DMS53 treated with DMSO at 0.1 percent for 48 hours (cell line): ENCODE measurements at regions not wholly inside any gene's neighbourhood (a gene's known extent, or its start where the extent isn't known, plus 50 kb on each side); places are given as distances from the start of the nearest gene placed in this dataset.
A peak's percentile ranks its signal among the peaks of the same experiment; 100 is the strongest.

Source experiments
- DNase-seq: peaks from one replicate; lab custom pipeline; 2025; ENCODE audit not compliant: unreplicated experiment; lab: John Stamatoyannopoulos, UW

DNA sequence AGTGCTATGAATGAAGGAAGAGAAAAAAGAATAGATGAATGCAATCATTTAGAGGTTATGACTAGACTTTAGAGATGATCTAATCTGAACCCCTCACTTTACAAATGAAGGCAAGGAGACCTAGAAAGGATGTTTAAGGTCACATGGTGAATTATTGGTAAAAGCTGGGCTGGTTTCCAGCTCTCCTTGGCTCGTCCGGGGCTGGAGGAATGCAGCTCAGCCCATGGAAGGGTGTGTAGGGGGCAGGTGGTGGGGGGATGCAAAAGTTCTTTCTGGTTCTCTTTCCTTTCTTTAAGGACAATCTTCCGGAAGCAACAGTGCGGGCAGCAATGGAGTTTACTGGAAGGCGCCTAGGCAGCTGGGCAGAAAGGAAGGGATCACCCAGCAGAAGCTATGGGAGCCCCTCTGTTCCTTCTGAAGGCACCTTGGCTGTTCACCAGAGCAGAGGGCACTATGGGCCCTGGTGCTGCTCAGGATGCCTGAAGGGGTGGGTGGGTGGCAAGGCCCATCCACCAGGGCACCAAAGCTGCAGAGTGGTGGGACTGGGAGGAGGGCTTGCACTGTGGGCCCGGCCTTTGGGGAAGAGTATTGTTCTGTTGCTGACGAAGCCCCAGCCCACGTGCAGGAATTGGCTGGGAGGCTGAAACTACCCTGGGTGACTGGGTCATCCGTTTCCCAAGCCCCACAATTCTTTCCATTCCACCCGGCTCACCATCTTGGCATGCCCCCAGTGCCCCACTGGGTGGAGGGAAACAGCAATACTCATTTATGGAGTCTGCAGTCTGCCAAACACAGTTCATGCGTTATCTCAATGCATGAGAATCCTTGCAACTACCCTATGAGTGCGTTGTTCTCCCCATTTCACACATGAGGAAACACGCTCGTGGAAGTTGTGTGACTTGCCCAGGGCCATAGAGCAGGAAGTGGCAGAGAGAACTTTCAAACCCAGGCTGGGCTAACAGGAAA lies 78.2 kb downstream of the IRF2BPL start:
- no peak for DNase-seq

DNA sequence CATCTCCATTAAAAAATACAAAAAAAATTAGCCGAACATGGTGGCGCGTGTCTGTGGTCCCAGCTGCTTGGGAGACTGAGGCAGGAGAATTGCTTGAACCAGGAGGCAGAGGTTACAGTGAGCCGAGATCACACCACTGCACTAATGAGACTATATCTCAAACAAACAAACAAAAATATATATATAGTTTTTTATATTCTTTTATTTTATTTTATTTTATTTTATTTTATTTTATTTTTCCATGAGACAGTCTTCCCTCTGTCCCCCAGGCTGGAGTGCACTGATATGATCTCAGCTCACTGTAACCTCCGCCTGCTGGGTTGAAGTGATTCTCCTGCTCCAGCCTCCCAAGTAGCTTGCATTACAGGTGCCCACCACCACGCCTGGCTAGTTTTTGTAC lies 79.5 kb downstream of the IRF2BPL start:
- no peak for DNase-seq

DNA sequence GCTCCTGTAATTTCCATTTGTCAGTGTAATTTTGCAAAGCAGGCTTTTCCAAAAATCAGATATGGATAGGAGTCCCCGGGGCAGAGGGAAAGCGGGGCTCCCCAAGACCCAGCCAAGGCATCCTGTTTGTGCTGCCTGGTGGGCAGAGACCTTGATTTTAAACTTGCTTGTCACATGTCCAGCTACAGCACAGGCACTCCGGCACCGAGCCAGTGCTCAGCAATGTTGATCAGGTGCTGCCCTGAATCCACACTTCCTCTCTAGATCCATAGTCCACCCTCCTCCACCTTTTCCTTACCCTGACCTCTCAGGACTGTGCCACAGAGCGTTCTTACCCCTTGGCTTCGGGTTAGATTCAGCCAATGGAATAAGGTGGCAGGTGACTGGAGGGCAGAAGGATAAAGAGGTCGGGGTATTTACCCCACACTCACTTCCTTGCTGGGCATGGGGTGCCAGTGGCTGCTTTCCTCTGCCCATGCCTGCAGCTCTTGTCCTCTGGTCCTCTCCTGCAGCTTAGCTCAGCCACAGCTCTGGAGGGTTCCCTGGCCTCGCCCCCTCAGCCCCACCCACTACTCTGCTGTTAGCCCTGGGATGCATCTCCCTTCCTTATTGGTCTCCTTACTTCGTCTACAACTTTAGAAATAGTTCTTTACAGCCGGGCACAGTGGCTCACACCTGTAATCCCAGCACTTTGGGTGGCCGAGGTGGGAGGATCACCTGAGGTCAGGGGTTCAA lies 80.1 kb downstream of the IRF2BPL start:
- DNase-seq = no peak

DNA sequence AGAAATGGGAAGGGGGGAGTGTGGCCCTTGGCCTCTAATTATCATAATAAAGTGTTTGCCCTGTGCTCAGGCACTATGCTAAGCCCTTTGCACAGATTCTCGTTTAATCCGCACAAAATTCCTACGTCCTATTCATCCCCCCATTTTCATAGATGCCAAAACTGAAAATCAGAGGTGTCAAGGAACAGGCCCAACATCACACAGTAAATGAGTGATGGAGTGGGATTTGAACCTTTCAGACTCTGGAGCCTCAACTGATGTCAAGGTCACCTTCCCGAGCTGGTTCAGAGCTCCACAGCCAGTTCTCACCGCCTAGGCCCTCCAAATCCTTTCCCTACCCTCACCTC lies 80.7 kb downstream of the IRF2BPL start:
- DNase-seq = no peak

DNA sequence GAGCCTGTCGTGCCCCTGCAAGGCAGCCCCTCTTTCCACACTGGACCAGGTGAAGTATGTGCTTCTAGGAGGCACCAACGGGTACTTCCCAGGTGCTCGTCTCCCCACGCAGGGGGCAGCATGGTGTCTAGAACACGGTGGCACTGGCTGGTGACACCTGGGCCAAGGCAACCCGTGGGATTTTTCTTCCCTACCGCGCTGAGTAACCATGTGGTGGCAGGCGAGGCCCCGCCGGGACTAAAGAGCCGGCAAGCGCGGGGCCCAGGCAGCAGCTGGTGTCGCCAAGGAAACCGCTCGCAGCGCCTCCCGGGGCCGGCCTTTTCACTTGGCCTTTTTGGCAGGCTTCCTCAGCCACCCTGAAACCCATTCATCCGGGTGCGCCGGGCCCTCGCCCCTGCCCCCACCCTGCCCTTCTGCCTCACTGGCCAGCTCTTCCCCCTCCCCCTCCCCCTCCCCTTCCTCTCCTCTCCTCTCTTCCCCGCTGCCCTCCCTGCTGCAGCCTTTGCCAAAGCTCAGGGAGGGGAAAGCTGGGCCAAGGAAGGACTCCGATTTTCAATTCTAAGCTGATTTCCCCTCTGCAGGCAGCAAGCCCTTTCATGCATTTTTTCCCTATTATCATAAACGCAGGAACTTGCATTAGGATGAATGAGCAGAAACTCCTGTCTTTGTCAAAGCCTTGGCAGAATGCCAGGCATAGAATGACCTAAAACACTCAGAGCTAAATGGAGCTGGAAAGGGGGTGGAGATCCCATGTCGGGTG lies 81.2 kb downstream of the IRF2BPL start:
- peak; percentile 81 for DNase-seq

DNA sequence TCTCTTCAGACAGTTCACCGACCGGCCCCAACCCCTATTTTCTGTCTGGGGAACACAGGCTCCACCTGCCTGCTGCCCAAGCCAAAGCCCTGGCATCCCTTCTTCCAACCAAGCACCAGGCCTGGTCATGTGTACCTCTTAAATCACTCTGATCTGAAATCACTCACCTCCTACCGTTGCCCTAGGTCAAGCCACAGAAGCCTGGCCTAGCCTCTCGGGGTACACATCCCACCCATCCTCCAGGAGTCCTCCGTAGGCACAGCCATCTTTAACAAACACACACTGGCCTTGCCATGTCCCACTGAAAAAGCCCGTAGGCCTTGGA lies 81.8 kb downstream of the IRF2BPL start:
- DNase-seq = no peak

DNA sequence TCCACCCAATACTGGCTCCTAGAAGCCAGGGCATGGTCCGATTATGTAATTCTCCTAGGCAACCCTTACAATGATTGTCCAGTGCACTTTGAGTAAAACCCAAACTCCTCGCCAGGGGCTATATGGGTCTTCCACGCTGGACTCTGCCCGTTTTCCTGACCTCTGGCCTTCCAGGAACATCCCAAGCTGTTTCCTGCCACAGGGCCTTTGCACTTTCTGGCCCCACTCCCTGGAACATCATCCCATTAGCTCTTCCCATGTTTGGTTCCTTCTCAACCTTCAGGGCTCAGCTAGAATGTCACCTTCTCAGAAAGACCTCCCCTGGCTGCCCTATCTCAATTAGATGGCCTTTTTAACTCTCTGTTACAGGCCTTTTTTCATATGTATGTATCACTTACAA lies 85.4 kb downstream of the IRF2BPL start:
- no peak for DNase-seq

DNA sequence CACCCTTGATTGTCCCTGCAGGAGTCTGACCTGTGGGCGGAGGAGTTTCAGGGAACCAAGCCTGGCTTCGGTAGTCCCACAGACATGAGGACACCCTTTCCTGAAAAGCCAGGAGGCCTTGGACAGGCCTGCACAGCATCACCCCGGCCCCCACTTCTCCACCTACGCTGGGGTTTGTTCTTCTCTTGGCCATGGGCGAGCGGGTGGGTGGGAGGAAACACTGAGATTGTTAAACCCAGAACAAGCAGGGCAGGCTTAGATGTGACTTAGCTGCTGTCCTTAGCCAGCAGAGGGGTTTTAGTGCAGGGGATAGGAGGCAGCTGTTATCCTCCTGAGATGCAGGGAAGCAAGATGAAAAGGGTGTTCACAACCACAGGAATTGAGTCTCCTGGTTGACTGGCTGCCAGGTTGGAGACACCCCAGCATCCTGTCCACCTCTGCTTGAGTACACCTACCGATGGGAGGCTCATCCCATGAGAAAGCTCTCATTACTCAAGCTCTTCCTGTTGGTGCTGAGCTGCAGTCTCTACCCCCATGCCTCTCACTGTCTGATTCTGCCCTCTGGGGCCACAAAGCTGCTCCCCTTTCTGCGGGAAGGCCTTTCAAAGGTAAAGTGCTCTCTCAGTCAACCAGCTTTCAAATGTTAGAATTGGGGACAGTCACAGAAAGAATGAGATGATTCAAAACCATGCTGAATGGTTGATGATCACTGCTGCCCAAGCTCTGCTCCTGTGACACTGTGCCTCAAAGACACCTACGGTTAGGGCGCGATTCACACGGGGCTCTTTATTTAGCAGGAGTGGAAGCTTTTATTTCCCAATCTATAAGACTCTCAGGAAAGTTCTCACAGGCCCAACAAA lies 86.3 kb downstream of the IRF2BPL start:
- no peak for DNase-seq

DNA sequence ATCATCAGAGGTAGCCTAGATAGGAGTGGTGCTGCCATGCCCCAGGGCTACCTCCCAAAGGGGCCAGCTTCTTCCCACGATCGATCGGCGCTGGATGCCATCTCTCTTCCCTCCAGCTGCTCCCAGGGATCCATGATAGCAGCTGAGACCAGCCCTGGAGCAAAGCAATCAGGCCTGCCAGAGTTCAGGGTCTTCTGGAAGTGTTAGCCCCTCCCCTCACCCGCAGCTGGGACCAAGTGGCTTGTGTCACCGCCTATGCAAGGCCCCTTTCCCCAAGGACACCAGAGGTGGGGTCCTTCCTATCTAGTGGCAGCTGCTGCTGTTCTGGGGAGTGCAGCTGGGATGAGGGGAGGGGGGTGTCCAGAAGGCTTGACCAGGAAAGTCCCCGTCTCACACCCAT lies 87.0 kb downstream of the IRF2BPL start:
- no peak for DNase-seq

DNA sequence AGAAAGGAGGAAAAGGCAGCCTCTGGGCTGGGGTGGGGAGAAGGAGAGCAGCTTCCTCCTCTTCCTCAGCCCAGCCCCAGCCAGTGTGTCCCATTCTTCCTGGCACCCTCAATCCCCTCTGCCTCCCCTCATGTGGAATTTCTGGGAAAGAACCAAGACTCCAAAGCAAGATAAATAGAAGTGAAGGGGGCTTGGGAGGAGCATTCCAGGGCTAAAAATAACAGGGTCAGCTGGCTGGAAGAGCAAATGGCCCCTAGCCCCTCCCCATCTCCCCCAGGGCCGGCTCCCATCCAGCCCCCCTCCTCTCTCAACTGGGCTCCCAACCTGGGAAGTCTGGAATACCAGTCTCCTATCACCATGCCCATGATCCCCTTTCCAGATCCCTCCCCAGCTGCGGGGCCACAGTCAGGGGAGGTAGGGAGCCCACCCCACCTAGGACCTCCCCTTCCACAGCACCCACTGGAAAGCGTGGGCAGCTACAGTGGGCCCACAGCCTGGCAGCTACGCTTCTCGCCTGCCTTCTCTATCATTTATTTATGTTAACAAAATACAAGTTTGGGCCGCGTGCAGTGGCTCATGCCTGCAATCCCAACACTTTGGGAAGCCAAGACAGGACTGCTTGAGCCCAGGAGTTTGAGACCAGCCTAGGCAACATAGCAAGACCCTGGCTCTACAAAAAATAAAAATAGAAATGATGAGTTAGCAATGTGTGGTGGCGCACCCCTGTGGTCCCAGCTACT lies 88.3 kb downstream of the IRF2BPL start:
- no peak for DNase-seq

DNA sequence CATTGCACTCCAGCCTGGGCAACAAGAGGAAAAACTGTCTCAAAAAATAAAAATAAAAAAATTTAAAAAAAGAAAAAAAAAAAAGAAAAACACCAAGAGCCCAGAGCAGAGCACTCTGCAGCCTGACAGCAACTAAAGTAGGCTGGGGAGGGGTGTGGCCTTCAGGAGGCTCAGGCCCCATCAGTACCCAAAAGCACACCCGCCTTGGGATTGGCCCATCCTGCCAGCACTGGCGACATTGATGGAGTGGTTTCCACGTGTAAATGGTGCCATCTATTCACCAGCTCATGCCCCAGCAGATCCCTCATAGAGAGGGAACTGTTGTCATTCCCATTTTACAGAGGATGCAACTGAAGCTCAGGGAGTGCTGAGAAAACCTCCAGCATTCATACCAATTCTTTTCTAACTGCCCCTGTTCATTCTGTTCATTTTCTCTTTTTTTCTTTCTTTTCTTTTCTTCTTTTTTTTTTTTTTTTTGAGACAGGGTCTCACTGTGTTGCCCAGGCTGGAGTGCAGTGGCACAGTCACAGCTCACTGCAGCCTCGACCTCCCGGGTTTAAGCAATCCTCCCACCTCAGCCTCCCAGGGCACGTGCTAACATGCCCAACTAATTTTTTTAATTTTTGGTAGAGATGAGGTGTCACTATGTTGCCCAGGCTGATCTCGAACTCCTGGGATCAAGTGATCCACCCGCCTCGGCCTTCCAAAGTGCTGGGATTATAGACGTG lies 89.3 kb downstream of the IRF2BPL start:
- no peak for DNase-seq

DNA sequence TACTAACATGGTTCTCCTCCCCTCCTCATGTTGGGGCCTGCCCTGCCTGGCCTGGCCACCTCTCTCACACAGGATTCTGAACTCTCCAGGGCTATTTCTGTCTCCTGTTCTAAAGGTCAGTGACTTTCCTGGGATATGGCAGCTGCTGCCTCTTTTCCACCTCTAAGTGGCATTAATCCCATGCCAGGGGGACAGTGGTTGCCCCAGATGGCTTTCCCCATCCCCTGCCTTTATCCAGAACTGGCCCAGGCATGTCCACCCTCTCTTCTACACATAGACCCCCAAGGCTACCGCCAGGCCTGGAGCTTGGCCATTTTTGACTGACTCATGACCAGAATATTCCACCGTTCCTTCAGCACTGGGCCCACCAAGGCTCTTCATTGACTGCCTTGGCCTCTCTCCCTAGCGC lies 90.4 kb downstream of the IRF2BPL start:
- no peak for DNase-seq

DNA sequence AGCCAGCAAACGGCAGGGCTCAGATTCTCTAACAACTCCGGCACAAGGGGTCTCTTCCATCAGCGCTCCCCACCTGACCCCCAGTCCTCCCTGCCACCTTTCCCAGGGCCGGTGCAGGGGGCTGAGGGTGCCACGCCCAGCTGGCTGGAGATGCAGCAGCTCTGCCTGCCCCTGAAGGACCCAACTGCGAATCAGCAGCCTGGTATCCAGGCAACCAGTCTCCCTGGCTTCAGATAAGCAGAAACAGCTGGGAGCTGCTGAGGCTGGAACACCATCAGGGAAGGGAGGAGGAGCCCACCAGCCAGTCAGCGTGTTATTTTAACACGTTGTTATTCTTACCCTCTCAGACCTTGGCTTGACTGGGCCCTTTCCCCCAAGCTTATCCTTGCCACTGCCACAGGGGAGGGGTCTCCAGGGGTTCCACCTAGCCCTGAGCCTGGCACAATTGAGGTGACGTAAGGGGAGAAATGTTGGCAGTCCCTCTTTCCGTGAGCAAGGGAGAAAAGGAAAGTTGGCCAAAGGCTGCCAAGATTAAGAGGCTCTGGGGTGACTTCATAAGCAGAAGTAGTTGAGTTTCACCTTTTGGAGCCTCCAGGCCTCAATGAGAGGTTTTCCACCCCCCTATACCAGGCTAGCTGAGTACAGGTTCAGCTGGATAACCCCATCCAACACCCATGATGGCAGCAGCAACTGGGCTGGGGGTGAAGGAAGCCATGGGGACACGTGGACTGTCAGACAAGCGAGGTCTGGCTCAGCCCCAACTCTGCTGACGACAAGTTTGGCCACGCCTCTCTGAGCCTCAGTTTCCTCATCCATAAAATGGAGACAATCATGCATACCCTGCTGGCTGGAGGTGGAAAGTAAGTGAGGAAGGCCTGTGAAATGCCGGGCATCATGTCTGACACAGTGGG lies 91.1 kb downstream of the IRF2BPL start:
- DNase-seq = no peak

DNA sequence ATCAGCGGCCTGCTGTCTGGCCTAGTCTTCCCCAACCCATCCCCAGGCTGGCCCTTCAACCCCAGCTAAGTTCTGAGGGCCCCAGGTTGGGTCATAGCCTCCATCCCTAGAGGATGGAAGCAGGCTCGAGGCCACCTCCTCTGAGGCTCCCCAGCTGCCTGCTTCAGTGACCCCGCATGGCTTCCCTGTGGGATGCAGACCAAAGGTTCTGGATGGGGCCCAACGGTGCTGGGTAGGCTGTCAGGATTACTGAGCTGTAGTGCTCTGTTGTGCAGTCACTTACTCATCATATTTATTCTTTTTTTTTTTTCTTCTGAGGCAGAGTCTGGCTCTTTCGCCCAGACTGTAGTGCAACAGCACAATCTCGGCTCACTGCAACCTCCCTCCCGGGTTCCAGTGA lies 92.0 kb downstream of the IRF2BPL start:
- DNase-seq = no peak

DNA sequence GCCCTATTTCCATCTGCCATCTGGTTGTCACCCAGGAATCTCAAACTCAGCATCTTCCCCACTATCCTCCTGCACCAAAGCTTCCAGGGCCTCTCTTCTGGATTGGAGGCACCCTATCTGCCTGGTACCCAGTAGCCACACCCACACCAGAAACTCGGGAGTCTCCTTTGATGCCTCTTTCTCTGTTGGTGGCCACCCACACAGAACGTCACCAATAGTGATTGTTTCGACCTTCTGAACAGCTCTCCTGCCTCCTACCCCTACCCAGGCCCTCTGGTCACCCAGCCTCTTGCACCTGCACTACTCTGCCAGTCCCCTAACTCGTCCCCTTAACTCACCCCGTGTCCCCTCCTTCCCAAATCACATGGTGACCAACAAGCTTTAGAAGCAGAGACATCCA lies 95.0 kb downstream of the IRF2BPL start:
- no peak for DNase-seq

DNA sequence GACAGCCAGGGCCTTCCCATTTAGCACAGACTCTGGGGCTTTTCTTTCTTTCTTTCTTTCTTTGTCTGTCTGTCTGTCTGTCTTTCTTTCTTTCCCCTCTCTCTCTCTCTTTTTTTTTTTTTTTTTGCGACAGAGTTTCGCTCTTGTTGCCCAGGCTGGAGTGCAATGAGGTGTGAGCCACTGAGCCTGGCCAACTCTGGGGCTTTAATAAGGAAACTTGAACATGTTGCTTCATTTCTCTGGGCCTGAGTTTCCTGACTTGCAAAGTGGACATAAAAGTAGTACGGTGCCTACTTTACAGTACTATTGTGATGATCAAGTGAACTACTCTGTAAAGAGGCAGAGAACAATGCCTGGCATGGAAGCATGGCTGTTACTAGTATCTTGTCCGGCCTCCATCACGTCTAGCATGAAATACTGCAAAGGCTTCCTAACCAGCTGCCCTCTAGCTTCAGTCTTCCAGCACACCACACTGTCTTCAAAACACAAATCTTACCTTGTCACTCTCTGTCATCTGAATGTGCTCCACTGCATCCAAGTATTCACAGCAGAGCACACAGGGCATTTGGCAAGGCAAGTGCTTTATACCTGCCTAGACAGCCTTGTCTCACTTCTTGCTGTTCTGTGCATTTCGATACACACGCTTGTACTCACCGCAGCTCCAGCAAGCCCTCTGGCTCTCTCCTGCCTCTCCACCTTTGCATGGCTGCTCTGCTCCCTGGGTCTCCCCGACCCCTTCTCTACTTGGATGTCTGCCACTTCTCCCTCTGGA lies 96.7 kb downstream of the IRF2BPL start:
- no peak for DNase-seq

DNA sequence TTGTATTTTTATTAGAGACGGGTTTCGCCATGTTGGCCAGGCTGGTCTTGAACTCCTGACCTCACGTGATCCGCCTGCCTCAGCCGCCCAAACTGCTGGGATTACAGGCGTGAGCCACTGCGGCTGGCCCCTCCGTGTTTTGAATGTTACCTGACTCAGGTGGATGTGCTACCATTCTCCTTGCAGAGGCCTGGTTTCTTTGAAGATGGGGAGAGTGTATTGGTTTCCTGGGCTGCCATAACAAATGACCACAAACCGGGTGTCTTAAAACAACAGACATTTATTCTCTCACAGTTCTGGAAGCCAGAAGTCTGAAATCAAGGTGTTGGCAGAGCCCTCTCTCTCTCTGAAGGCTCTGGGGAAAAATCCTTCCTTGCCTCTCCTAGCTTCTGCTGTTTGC lies 98.0 kb downstream of the IRF2BPL start:
- no peak for DNase-seq

DNA sequence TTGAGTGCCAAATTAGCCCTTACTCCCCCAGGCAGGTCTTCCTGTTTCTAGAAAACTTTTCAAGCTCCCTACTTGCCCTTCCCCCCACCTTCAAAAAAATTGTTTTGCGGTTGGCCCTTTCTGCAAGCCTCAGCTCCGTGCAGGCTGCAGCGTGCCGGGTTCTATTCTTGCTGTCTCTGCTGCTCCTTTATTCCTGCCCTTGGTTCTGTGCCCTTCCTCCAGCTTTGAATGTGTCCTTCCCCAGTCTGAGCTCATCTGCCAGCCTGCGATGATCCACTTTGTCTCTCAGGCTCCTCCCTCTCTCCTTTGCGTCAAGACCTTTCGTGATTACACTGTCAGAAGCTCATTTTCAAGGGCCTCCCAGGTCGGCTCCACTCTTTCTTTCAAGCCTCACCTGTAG lies 98.6 kb downstream of the IRF2BPL start:
- DNase-seq = peak; percentile 70
